ENCODE measurements at regions not wholly inside any gene's neighbourhood (a gene's known extent, or its start where the extent isn't known, plus 50 kb on each side); places are given as distances from the start of the nearest gene placed in this dataset.

DNA sequence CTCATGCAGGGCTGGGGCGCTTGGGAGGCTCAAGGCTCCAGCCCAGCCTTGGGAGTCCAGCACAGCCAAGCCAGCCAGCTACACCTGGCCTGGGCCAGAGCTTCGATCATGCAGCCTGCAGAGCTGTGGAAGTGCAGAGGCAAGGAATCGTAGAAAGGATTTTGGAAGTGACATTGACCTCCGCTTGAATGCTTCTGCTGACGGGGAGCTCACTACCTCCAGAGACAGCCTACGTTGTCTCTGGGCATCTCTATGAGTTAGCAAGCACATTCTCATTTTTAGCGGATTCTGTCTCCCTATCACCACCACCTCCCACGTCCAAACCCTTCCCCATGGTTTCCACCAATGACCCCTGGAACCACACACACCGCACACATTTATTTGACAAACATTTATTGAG, 88.5 kb downstream of the MICALL2 start:
- TF ChIP-seq, protein P1, sequence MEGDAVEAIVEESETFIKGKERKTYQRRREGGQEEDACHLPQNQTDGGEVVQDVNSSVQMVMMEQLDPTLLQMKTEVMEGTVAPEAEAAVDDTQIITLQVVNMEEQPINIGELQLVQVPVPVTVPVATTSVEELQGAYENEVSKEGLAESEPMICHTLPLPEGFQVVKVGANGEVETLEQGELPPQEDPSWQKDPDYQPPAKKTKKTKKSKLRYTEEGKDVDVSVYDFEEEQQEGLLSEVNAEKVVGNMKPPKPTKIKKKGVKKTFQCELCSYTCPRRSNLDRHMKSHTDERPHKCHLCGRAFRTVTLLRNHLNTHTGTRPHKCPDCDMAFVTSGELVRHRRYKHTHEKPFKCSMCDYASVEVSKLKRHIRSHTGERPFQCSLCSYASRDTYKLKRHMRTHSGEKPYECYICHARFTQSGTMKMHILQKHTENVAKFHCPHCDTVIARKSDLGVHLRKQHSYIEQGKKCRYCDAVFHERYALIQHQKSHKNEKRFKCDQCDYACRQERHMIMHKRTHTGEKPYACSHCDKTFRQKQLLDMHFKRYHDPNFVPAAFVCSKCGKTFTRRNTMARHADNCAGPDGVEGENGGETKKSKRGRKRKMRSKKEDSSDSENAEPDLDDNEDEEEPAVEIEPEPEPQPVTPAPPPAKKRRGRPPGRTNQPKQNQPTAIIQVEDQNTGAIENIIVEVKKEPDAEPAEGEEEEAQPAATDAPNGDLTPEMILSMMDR (IDR thresholded peaks at IDR 0.05; ENCODE audit: low read depth, low read length, missing control alignments), result no peak
- no peak overlapping the region for H3K4me3 ChIP-seq (ENCODE audit: low read depth, low read length)

DNA sequence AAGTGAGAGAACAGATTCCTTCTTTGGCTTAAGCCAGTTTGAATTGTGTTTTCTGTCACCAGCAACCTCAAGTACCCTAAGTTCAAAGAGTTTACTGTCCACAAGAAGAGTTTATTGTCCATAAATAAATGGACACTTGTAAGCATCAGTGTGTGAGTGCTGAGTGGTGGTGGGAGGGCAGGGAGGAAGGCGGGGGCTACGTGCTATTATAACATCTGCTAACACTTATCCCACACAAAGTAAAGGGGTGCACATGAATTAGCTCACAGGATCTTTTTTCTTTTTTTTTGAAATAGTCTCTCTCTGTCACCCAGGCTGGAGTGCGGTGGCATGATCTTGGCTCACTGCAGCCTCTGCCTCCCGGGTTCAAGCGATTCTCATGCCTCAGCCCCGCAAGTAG, 87.2 kb downstream of the MICALL2 start:
- no peak for DNase-seq (ENCODE audit: low read depth)
- TF ChIP-seq, protein P1 (IDR thresholded peaks at IDR 0.05; ENCODE audit: low read depth, low read length, missing control alignments), result no peak
- H3K4me3 ChIP-seq (ENCODE audit: low read depth, low read length), result no peak overlapping the region

More for the DNA sequence above, 88.5 kb downstream of the MICALL2 start:
- no peak for DNase-seq (ENCODE audit: low read depth)

DNA sequence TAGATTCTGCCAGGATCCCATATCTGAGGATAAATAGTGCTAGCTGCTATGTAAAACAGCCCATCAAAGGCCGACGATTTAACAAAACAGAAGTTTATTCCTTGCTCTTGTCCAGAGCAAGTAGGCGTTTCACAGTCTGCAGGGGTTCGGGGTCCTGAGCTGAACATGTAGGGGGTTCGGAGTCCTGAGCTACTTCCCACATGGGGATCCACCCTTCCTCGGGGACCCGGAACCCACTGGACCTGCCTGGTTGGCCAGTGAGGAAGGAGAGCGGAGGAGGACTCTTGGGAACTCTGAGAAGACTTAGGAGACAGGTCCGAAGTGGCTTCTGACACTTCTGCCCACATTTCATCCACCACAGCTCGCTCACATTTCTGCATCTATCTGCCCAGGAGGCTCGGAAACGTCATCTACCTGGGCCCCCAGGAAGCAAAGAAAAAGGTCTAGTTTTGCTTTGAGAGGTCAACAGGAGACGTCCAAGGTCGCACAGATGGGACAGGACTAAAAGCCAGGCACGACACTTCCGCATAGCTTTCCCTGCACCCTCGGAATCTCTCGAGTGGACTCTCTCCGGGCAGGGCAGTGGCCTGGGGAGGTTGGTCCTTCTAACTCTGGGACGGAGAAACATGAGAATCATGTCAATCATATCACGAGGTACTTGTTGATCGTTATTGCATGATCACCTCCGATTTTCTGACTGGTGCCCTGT, 86.4 kb downstream of the MICALL2 start:
- no peak overlapping the region for H3K4me3 ChIP-seq (ENCODE audit: low read depth, low read length)
- TF ChIP-seq, protein P1 (IDR thresholded peaks at IDR 0.05; ENCODE audit: low read depth, low read length, missing control alignments), result no peak
- no peak for DNase-seq (ENCODE audit: low read depth)

DNA sequence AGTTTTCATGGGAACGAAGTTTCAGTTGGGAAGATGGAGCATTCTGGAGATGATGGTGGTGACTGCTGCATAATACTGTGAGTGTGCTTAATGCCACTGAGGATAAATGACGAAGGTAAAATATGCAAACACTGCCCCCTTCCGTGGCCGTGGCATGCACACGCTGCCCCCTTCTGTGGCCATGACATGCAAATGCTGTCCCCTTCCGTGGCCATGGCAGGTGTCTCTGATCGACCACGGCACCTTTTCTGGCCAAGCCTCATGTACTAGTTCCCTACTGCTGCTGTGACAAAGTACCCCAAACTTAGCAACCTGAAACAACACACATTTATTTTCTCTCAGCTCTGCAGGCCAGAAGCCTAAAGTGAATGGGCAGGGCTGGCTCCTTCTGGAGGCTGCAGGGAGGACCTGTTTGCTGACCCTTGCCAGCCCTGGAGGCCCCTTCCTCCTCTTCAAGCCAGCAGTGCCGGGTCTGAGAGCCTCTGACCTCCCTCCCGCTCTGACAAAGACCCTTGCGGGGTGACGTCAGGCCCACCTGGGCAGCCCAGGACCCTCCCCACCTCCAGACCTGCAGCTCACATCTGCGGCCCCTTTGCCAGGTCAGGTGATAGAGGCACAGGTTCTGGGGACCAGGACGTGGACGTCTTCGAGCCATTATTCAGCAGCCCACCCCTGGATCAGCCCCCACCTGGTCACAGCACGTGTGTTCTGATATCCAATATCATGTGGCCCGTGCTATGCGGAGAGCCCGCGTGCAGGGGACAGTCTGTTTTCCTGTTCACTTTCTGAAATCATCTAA, 82.0 kb downstream of the MICALL2 start:
- DNase-seq (ENCODE audit: low read depth), result no peak
- H3K4me3 ChIP-seq (ENCODE audit: low read depth, low read length), result no peak overlapping the region
- TF ChIP-seq, protein P1 (IDR thresholded peaks at IDR 0.05; ENCODE audit: low read depth, low read length, missing control alignments), result no peak

DNA sequence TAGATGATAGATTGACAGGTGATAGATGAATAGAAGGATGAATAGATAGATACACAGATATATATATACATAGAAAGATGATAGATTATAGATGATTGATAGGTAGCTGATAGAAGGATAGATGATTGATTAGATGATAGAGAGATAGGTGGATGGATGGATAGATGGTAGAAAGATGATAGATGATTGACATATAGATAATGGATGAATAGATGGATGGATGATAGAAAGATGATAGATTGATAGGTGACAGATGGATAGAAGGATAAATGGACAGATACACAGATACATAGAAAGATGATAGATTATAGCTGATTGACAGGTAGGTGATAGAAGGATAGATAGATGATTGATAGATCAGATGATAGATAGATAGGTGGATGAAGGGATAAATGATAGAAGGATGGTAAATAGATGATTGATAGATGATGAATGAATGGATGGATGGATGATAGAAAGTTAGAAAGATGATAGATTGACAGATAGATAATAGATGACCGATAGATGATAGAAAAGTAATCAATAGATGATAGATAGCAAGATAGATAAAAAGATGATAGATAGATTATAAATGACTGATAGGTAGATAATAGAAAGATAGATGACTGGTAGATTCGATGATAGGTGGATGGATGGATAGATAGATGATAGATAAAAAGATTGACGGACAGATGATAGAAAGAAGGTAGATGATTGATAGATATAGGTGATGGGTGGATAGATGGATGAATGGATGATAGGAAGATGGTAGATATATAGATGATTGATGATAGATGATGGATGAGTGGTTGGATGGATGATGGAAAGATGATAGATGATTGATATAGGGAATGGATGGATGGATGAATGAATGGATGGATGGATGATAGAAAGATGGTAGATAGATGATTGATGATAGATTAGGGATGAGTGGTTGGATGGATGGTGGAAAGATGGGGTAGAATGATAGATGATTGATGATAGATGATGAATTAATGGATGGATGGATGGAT, 80.4 kb downstream of the MICALL2 start:
- H3K4me3 ChIP-seq (ENCODE audit: low read depth, low read length), result no peak overlapping the region
- TF ChIP-seq, protein P1 (IDR thresholded peaks at IDR 0.05; ENCODE audit: low read depth, low read length, missing control alignments), result no peak
- DNase-seq (ENCODE audit: low read depth), result no peak

DNA sequence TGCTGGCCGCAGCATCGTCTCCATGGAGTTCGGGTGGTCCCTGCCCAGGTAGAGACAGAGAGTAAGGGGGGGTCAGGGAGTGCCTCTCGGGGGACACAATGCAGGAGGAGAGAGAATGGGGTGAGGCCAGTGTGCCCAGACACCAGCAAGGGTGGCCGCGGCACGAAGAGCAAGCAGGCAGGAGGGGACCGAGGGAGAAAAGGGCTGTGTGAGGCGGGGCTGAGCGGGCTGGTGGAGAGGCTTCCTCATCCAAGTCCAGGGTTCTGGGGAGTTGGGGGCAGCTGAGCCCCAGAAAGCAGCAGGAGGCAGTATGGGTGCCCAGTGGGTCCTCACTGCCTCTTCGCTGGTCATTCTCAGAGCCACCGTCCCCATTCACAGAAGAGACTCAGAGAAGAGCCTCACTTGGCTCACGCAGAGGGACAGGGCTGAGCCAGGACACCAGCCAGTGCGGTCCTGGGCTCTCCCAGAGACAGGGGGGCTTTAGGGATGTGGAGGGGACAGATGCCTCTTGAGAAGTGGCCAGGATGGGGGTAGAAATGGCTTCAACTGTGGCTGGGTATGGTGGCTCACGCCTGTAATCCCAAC, 78.9 kb downstream of the MICALL2 start:
- H3K4me3 ChIP-seq (ENCODE audit: low read depth, low read length), result no peak overlapping the region
- no peak for DNase-seq (ENCODE audit: low read depth)
- TF ChIP-seq, protein P1 (IDR thresholded peaks at IDR 0.05; ENCODE audit: low read depth, low read length, missing control alignments), result no peak
